GM12878 (cell line): ENCODE measurements at regions not wholly inside any gene's neighbourhood (a gene's known extent, or its start where the extent isn't known, plus 50 kb on each side); places are given as distances from the start of the nearest gene placed in this dataset.

Source experiments
- ATAC-seq: fragments of 200-7000 bp; cut with Tn5 transposase; 3 replicates; pipeline ENCODE4 v1.9.1; 2020; ENCODE audit warnings: mild to moderate bottlenecking, moderate library complexity
- BruUV-seq: library from RNA; stranded (reverse); fragments of 400-500 nt; replicated peaks from 2 replicates; lab custom pipeline; 2021; lab: Mats Ljungman, UMichigan
- CTCF ChIA-PET: fragments of 300-600 bp; sonication (Branson Sonifier 250); formaldehyde crosslinking; extraction: SDS; loops from one replicate; lab custom pipeline; 2021; ENCODE audit warnings: inconsistent platforms; lab: Yijun Ruan, JAX
- POLR2A ChIA-PET: fragments of 350-600 bp; formaldehyde crosslinking; extraction: SDS; loops from one replicate; lab custom pipeline; 2021; ENCODE audit warnings: inconsistent platforms; lab: Charles Lee
- RAD21 ChIA-PET: fragments of 300-600 bp; sonication (Branson Sonifier 250); formaldehyde crosslinking; loops from one replicate; lab custom pipeline; 2023; ENCODE audit warnings: antibody characterized with exemption; ENCODE audit not compliant: unreplicated experiment; lab: Charles Lee
- SMC1A ChIA-PET: fragments of 300-600 bp; sonication (Branson Sonifier 250); formaldehyde crosslinking; loops from one replicate; lab custom pipeline; 2023; ENCODE audit not compliant: unreplicated experiment, uncharacterized antibody; lab: Charles Lee
- DNase-seq: peaks from one replicate; pipeline ENCODE4 v3.0.0-alpha.2; 2011; ENCODE audit warnings: low read depth, low spot score
- FAIRE-seq: peaks from 3 replicates; lab custom pipeline; 2011; peaks lifted over from hg19 to GRCh38; lab: Jason Lieb, UNC
- H2AFZ ChIP-seq: 2 replicates; pipeline ENCODE4 v1.6.0; 2011; ENCODE audit warnings: low read depth, low read length, control low read depth; ENCODE audit not compliant: control insufficient read depth
- H3K27ac ChIP-seq: 2 replicates; pipeline ENCODE4 v1.5.1; 2011; ENCODE audit warnings: control low read depth; ENCODE audit not compliant: control insufficient read depth, insufficient read depth
- H3K27me3 ChIP-seq, 2 experiments: replicated peaks in 1 of 2; 2 replicates each; pipeline versions ENCODE4 v1.6.0 to v1.6.1; 2011; ENCODE audit warnings: low read length in 1 of 2; ENCODE audit not compliant: control insufficient read depth in 2 of 2, insufficient read depth in 2 of 2
- H3K36me3 ChIP-seq, 2 experiments: 2 replicates each; pipeline ENCODE4 v1.5.1; 2011; ENCODE audit warnings: low read length in 1 of 2; ENCODE audit not compliant: control insufficient read depth in 2 of 2, insufficient read depth in 2 of 2
- H3K4me1 ChIP-seq: 2 replicates; pipeline ENCODE4 v1.6.1; 2011; ENCODE audit warnings: mild to moderate bottlenecking, low read length, moderate library complexity, mixed read lengths; ENCODE audit not compliant: control insufficient read depth, insufficient read depth
- H3K4me2 ChIP-seq: 2 replicates; pipeline ENCODE4 v1.6.0; 2011; ENCODE audit warnings: control low read depth; ENCODE audit not compliant: control insufficient read depth, insufficient read depth
- H3K4me3 ChIP-seq: fragments of 200-600 bp; sonication (generic); 2 replicates; pipeline ENCODE4 v1.5.1; 2016
- H3K79me2 ChIP-seq: 2 replicates; pipeline ENCODE4 v1.6.0; 2011; ENCODE audit warnings: low read length; ENCODE audit not compliant: control insufficient read depth, insufficient read depth
- H3K9ac ChIP-seq: 2 replicates; pipeline ENCODE4 v1.8.0; 2011; ENCODE audit warnings: low read length, control low read depth, mixed read lengths; ENCODE audit not compliant: control insufficient read depth, insufficient read depth
- H3K9me3 ChIP-seq: replicated peaks from 3 replicates; pipeline ENCODE4 v1.5.1; 2011; ENCODE audit warnings: mild to moderate bottlenecking, low read length; ENCODE audit not compliant: control insufficient read depth, insufficient read depth
- H4K20me1 ChIP-seq: 2 replicates; pipeline ENCODE4 v1.6.0; 2011; ENCODE audit not compliant: control insufficient read depth, insufficient read depth
- BMI1 ChIP-seq: fragments of 450-650 bp; IDR thresholded peaks from 2 replicates; pipeline ENCODE4 v1.6.1; 2016; ENCODE audit warnings: mild to moderate bottlenecking, moderate library complexity, borderline replicate concordance
- HDAC6 ChIP-seq: fragments of 200-600 bp; sonication (generic); IDR thresholded peaks from one replicate; pipeline ENCODE4 v1.8.0; 2017; ENCODE audit warnings: antibody characterized with exemption; ENCODE audit not compliant: unreplicated experiment
- JUNB ChIP-seq: IDR thresholded peaks from 2 replicates; pipeline ENCODE4 v1.6.1; 2016; ENCODE audit warnings: antibody characterized with exemption, mild to moderate bottlenecking
- KAT2A ChIP-seq: conservative IDR thresholded peaks from 2 replicates; pipeline ENCODE4 v1.6.1; 2011; ENCODE audit warnings: low read depth, low read length; ENCODE audit not compliant: control insufficient read depth
- USF1 ChIP-seq: IDR thresholded peaks from 2 replicates; pipeline ENCODE4 v1.6.1; 2011; ENCODE audit warnings: borderline replicate concordance, low read depth, mild to moderate bottlenecking, moderate library complexity, mixed read lengths, low read length; ENCODE audit not compliant: insufficient read depth; ENCODE audit errors: extremely low read length
- ZNF207 ChIP-seq: fragments of 450-650 bp; IDR thresholded peaks from 2 replicates; pipeline ENCODE4 v1.6.1; 2014; ENCODE audit warnings: antibody characterized with exemption, mild to moderate bottlenecking, borderline replicate concordance
- WGBS: methylation state at CpG from one replicate; pipeline ENCODE4 v1.1.6; 2016; ENCODE audit warnings: low lambda C conversion rate; ENCODE audit not compliant: insufficient replicate concordance, insufficient coverage; ENCODE audit errors: missing lambda C conversion rate; 5-methylcytosine and 5-hydroxymethylcytosine counted together
- in situ Hi-C: fragments of 300-500 bp; cut with MboI; formaldehyde crosslinking; loops from 9 replicates; pipeline ENCODE4 v1.14.3; 2018; ENCODE audit warnings: mixed read lengths
- intact Hi-C: fragments of 100-400 bp; cut with micrococcal nuclease; formaldehyde crosslinking; loops from one replicate; pipeline ENCODE4 v1.14.2; 2022; ENCODE audit not compliant: unreplicated experiment
- TF ChIP-seq, protein P1 (sequence below): fragments of 450-650 bp; IDR thresholded peaks from 2 replicates; pipeline ENCODE4 v1.6.1; 2016; ENCODE audit warnings: mild to moderate bottlenecking, moderate library complexity, borderline replicate concordance

DNA sequence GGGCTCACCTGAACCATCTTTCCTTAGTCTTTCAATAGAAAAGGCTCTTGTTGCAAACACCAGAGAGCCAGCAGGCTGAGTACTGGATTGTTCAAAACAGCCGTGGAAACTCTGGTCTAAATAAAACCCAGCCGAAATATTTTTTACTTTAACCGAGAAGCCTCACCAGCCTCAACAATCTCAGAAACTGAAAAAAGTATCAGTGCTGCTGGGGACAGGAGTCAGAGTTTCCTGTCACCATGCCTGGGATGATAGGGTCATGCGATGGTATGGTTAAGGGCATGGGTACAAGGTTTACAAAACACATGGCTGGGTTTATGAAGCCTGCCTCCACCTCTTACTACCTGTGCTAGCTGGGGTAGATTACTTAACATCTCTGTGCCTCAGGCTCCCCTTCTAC lies 55.3 kb upstream of the FZD7 start (continued):
- TF ChIP-seq, protein P1, sequence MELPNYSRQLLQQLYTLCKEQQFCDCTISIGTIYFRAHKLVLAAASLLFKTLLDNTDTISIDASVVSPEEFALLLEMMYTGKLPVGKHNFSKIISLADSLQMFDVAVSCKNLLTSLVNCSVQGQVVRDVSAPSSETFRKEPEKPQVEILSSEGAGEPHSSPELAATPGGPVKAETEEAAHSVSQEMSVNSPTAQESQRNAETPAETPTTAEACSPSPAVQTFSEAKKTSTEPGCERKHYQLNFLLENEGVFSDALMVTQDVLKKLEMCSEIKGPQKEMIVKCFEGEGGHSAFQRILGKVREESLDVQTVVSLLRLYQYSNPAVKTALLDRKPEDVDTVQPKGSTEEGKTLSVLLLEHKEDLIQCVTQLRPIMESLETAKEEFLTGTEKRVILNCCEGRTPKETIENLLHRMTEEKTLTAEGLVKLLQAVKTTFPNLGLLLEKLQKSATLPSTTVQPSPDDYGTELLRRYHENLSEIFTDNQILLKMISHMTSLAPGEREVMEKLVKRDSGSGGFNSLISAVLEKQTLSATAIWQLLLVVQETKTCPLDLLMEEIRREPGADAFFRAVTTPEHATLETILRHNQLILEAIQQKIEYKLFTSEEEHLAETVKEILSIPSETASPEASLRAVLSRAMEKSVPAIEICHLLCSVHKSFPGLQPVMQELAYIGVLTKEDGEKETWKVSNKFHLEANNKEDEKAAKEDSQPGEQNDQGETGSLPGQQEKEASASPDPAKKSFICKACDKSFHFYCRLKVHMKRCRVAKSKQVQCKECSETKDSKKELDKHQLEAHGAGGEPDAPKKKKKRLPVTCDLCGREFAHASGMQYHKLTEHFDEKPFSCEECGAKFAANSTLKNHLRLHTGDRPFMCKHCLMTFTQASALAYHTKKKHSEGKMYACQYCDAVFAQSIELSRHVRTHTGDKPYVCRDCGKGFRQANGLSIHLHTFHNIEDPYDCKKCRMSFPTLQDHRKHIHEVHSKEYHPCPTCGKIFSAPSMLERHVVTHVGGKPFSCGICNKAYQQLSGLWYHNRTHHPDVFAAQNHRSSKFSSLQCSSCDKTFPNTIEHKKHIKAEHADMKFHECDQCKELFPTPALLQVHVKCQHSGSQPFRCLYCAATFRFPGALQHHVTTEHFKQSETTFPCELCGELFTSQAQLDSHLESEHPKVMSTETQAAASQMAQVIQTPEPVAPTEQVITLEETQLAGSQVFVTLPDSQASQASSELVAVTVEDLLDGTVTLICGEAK = no peak
- TF ChIP-seq KAT2A (no peak), HDAC6 (no peak)

GRCh38 chr2:201978986-201979385 lies 54.7 kb upstream of the FZD7 start:
- in situ Hi-C loops = no loop called here
- SMC1A ChIA-PET = interaction anchor here (1.3 to 1.4 kb wide), 2 partner anchors 26 to 118 kb away, joined by 3 to 4 read pairs; no protein-coding TSS in a partner anchor
- H3K4me3 ChIP-seq = no peak overlapping the region
- no peak overlapping the region for H3K27ac ChIP-seq
- H3K4me2 ChIP-seq = no peak overlapping the region
- FAIRE-seq = no peak
- WGBS = 57% methylated on average over 4 of the region's 4 CpGs
- no peaks in the 10 kb centered on the region for H3K79me2 ChIP-seq
- H3K36me3 ChIP-seq = no peaks in the 10 kb centered on the region
- RAD21 ChIA-PET = no interaction called here
- no peaks in the 10 kb centered on the region for H3K9me3 ChIP-seq
- POLR2A ChIA-PET = no interaction called here
- no peak for ATAC-seq
- TF ChIP-seq ZNF207 = no peak
- no peak for TF ChIP-seq JUNB
- no peak for TF ChIP-seq BMI1
- no peak for TF ChIP-seq USF1
- TF ChIP-seq, all 136 proteins: peak for 0
- BruUV-seq = no TSS peak
- CTCF ChIA-PET = interaction anchor here (0.6 kb wide), 1 partner anchor 24 kb away, joined by 3 read pairs; no protein-coding TSS in a partner anchor
- intact Hi-C loops = loop anchor here (5.0 kb wide), 1 partner anchor 58 kb away; no protein-coding TSS in a partner anchor
- Histone ChIP-seq H2AFZ (no peak overlapping the region), H3K9ac (no peak overlapping the region), H3K4me1 (peaks cover 7% of the 10 kb centered on the region), H4K20me1 (no peaks in the 10 kb centered on the region), H3K27me3 (no peaks in the 10 kb centered on the region)
- DNase-seq = no peak
